ENCODE measurements at regions not wholly inside any gene's neighbourhood (a gene's known extent, or its start where the extent isn't known, plus 50 kb on each side); places are given as distances from the start of the nearest gene placed in this dataset.

DNA sequence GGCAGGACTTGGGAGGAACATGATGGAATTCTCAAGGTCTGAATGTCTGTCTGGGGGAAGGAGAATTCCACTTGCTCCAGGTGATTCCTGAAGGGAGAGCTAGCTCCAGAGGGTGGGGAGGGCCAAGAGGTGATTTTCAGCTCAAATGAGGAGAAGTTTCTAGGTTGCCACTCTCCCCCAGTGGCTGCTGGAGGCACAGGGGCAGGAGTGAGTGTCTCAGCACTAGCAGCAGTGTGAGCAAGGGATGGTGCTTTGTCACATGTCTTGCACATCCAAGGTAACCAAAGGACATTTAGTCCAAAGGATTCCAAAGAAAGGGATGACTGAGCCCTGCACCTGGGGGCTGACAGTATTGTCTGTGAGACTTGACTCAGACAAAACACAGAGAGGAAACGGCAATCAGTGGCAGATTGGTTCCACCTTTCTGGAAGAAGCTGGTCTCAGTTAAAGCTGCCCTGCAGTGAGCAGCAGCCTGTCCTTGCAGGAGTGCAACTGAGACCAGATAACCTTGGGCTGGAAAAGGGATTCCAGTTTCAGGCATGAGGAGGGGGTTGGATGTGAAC, 51.2 kb upstream of the PCBD1 start:
- DNase-seq = no peak

DNA sequence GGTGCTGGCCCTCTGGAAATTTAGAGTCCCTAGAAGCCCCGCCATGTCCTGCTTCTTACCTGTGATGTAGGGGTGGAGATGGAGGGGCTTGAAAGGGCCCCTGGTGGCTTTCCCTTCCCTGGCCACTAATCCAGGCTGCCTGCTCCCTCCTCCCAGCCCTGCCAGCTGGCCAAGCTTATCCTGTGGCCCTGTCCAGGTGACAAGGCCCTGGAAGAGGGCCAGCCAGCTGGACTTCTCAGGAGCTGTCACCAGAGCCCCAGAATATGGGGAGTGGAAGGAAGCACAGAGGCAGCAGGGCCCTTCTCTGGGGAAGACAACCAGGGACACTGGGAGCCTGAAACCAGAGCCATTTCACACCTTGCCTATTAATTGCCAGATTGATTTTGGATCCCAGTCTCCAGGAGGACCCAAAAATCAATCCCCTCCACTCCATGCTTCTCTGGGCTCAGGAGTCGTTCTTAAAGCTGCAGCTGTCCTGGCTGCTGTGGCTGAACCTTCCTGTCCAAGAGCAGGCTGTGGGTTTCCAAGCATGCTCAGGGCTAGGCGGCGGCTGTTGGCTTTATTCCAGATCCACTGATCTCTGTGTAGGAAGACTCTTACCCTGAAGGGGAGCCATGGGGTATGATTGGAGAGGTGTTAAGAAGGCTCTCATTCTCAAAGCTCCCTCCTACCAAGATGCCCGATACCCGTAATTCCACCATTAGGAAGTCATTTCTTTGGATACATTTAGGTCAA, 52.6 kb upstream of the PCBD1 start:
- no peak for DNase-seq

DNA sequence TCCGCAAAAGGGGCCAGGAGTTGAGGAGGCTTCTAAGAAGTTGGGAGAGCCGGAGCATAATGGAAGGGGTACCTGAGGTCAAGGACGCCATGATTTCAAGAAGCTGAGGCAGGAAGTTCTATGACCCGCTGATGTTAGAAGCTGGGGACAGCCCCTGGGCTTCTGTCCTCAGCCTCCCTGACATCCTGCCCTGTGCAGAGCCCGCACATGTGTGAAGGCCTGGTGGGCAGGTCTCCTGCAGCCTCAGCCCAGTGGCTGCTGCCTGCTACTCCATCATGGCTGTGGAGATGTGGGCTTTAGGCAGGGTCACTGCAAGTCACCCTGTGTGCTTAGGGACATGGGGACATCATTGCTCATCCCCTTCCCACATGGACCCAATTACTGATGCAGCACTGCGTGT, 53.8 kb upstream of the PCBD1 start:
- no peak for DNase-seq

DNA sequence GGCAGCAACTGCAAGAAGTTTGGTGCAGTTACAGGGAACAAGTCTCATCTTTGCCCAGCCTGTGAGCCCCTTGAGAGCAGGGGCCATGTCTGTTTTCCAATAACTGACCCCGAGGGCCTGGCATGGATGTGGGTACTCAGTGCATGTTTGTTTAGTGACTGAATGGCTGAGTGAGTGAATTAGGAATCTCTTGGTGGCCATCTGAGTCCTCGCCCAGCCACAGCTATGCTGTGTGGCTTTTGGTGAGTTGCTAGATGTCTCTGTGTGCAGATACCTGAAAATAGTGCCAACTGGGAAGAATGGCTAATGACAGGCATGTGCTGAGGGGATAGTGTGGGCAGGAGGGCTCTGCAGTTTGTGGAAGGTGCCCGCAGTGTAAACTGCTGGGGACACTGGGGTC, 54.4 kb upstream of the PCBD1 start:
- no peak for DNase-seq

DNA sequence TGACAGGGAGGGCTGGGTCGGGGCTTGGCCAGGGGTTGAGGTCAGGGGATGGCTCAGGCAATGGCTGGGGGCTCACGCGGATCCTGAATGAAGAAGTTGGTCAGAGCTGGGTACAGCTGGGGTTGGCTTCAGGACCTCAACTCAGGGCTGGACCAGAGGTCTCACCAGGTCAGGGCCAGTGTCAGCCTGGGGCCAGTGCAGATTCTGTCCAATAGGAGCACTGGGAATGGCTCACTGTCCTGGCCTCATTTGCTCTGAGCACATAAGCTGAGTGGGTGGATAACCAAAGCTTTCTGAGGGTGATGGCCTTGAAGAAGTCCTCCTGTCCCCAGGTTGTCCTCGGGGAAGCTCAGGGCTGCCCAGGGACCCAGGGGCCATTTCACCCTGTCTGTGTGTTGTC, 54.9 kb upstream of the PCBD1 start:
- DNase-seq = no peak

DNA sequence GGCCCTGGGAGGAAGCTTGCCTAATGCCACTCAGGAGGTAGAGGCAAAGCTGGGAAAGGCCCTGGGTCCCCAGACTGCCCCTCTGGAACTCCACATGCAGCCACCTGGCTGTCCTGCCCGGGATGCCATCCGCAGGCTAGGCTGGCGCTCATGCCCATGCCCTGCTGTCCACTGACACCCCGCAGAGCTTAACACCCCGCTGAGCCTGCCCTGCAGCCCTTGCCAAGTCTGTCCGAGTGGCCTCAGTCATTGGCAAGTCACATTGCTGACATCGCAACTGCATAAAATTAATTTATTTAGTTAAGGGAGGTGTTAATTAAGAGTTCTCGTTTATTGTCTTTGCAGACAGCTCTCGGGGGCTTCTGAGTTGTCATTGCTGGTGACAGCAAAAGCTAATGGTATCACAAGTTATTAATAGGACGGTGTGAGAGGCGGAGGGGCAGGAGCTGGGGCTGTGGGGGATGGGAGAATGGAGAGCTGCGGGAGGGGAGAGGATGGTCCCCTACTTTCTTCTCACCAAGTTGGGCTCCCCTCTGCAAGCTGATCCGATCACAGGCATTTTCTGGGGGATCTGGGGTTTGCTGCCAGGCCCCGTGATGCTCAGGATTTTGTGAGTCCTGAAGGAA, 55.6 kb upstream of the PCBD1 start:
- no peak for DNase-seq

DNA sequence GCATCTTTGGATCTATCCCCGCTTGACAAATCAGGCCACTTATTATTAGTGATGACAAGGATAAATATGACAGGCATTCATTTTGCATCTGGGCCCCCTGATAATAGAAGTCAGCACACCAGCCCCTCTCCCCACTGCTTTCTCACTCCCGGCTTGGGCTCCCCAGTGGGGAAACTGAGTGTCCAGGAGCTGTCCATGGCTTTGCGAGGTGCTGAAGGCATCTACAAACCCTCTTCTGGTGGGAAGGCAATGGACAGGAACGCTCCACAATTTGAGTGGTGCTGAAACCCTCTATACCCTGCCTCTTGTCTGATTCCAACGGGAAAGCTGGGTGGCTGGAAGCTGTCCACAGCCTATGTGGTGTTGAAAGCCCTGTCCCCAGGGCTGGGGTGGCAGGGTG, 61.7 kb upstream of the PCBD1 start:
- no peak for DNase-seq

DNA sequence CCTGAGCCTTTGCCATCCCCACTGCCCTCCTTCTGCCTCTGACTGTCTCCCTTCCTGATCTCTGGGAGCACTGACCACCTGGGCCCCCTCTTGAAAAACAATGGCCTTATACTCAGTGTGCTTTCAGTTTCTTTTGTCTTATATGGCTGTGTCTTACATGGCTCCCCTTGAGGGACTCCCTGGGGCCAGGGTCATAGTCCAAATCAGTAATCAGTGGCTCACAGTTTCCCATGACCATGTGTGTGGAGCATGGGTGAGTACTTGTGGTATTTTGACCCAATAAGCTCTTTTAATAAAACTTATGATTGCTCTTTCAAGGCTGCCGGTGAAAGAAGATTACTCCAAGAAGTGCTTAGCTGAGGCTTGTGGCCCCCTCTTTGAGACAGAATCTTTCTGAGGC, 62.4 kb upstream of the PCBD1 start:
- DNase-seq = no peak

DNA sequence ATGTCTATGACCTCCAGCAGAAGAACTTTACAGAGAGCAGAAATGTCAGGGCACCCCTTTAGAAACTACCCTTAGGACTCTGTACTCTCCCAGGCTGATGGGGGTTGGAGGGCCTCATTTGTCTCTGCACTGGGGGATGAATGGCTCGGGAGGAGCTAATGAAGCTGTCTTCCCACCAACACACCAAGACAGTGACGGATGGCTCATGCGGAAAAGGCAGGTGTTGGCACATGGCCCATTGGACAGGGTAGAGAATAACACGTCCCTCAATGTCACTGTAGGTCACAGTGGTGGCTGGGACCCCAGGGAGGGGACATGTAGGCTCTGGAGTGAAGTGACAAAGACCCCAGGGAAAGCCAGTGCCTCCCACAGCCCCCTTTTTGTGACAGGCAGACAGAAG, 64.0 kb upstream of the PCBD1 start:
- DNase-seq = no peak

DNA sequence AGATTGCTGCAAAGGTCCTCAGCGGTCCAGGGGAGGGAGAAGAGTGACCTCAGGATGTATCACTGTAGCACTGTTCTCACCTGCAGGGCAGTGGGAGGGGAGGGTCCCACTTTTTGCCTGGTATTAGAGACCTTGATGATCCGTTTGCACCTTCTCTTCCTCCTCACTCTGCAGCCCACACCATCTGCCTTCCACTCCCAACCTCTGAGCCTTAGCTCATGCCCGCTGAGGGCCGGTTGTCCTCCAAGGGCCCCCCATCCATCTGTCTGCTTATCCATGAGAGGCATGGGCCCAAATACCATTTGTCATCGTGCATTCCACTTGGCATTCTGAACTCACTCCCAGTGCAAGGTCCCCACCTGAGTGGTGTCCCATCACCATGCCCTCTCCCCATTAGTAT, 64.6 kb upstream of the PCBD1 start:
- DNase-seq = no peak

DNA sequence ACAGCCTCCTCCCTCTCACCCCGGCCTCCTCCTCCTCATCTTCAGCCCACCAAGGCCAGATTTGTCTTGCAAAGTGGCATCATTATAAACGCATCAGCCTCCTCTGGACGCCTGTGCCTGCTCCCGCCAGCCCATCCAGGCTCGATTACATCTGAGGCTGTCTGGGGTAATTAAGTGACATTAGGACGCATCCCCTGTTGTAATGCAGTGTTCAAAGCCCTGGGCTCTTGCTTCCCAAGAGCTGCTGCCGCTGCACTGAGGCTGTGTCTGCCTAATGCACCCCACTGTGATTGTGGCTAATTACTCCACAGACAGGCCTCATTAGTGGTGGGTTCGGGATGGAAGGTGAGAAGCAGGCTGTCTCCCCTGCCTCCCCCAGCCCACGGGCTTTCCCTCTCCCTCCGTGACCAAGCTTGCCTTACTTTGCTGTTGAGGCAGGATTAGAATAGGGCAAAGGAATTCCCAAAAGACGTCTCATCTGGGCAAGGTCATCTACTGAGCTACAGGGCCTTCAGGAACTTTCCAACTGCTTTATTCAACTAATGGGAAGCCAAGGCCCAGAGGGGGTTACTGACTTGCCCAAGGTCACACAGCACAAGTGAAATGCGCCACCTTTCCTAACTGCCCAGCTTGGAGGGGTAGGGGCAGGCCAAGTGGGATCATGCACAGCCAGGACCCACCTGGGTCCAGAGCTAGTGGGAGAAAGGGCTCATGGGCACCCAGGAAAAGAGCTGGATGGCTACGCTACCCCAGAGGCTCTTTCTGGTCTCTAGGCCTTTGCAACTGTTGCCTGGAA, 66.2 kb upstream of the PCBD1 start:
- DNase-seq = no peak

DNA sequence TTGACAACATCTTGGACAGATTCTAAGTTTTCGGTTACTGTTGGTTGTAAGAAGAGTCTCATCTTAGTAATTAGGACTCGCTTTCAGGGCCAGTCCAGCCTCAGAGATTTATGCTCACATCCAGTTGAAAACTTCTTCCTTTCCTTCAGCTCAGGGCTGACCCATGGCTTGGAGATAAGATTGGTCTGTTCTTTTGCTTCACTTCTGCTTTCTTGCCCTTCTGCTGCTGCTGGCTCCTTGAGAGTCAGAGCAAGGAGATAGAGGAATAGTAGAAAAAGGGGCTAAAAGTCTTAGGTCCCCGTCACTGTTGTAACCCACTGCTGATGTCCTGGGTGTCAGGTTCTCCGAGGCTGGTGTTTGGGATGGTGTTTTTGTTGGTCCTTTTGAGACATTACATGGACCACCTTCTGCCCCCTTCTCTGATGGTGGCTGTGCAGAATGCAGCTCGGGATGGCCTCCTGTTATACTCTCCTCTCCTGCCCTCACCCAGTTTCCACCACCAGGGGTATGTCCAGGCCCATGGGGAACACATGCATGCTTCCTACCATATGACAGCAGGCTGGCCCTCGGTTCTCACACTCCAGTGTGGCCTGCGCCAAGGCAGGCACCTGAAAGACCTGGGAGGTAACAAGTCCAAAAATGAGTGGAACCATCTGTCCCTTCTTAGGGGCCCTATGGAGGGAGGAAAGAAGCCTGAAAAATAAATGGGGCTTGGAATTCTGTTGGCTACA, 67.8 kb upstream of the PCBD1 start:
- DNase-seq = no peak

DNA sequence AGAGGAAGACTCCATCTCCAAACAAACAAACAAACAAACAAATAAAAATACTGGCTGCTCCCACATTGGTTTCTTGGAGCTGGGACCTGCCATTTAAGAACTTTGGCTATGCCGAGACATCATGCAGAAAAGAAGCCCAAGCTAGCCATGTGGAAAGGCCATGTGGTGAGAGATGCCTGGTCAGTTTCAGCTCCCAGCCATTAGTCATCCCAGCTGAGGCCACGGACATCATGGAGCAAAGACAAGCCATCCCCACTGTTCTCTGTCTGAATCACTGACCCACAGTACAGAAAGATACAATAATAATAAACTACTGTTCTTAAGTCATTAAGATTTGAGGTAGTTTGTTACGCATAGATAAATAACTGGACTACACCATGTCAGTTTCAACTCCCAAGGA, 70.0 kb upstream of the PCBD1 start:
- DNase-seq = no peak

DNA sequence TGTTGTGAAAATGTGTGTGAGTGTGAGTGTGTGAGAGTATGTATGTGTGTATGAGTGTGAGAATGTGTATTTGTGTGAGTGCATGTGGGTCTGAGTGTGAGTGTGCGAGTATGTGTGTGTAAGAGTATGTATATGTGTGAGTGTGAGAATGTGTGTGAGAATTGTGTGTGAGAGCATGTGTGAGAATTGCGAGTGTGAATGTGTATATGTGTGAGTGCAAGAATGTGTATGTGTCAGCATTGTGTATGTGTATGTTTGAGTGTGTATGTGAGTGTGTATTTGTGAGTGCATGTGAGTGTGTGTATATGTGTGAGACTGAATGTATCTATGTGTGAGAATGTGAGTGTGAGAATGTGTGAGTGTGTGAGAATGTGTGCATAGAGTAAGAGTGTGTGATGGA, 72.0 kb upstream of the PCBD1 start:
- DNase-seq = no peak

DNA sequence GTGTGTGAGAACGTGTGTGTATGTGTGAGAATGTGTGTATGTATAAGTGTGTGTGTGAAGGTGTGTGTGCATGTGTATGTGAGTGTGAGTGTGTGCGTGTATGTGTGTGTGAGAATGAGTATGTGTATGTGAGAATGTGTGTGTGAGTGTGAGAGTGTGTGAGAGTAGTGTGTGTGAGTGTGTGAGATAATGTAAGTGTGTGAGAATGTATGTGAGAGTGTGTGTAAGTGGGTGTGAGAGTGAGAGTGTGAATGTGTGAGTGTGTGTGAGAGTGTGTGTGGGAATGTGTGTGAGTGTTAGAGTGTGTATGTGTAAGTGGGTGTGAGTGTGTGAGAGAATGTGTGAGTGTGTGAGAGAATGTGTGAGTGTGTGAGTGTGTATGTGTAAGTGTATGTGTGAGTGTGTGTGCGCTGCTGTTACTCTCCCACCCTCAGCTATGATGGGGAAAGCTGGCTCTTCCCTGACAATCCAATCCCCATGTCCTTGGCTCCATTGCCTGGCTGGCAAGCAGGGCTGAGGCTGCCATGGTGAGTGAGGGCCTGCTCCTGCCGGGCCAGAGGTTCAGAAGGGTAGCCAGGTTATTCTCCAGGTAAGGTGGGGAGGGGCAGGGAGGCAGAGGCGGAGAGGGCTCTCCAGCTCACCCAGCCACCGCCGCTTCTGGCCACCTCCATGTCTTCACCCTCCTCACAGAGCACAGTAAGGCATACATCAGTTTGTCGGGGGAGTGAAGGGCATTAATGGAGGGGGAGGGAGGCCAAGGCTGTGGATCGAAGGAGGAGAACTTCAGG, 72.6 kb upstream of the PCBD1 start:
- DNase-seq = no peak

DNA sequence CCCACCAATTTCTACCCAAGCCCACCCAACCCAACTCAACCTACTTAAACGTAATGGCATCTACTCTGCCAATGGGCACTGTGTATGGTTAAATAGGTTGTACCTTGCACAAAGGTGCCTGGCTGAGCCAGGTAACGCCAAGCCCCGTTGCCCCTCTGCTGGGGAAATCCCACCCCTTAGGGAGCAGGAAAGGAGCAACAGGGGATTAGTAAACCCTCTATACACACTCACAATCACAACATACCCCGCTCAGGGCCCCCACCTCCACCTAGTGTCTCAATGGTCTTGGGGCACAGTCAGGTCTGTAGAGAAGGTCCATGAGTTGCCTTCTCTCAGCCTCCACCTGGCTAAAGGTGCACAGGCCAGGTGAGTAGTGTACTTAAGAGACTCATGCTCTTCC, 74.3 kb upstream of the PCBD1 start:
- no peak for DNase-seq

DNA sequence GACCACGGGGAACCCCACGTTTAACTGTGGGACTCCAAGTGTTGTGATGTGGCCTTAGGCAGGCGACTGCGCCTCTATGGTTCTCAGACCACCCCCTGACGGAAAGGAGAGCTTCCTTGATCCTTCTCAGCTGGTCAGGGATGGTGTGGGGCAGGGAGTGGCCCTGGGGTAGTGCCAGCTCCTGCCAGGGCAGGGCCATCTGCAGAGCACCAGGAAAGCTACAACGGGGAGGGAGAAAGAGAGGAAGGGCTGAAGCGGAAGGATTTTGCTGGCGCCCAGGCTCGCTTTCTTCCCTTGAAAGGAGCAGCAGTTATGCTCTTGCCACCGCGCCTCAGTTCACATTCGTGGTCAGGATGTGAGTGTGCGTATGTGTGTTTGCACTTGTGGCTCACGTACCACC, 74.9 kb upstream of the PCBD1 start:
- DNase-seq = no peak

DNA sequence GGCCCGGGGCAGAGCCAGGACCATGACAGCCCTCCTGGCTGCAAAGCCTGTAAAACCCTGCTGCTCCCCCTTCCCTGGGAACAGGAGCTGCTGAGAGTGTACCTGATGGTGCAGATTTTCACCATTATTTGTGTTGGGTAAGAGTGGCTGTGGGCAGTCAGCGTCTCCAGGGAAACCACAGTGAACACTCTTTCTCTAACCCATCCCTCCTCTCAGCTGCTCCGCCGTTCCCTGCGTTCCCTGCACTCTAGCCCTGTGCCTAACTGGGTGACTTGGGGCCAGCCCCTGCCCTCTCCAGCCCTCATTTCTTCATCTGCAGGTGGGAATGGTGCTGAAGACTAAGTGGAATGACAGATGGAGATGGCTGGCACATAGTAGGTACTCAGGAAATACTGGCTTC, 75.9 kb upstream of the PCBD1 start:
- no peak for DNase-seq

DNA sequence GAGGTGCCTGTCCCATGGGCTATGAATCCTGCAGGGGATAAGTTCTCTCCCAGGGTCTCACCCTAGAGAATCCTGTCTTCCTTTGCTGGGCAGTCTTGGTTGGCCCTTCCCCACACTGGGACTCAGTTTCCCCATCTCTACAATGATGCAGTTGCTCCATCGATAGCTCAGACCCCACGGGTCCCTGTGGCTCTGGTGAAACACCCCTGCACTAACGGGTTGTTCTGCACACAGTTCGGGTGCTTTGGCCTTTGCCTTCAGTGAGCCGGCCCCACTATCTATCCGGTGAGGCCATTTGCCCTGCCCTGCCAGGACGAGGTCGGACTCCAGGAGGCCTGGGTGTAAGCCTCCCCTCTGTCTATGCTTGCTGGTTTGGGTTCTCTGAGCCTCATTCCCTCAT, 76.5 kb upstream of the PCBD1 start:
- no peak for DNase-seq

DNA sequence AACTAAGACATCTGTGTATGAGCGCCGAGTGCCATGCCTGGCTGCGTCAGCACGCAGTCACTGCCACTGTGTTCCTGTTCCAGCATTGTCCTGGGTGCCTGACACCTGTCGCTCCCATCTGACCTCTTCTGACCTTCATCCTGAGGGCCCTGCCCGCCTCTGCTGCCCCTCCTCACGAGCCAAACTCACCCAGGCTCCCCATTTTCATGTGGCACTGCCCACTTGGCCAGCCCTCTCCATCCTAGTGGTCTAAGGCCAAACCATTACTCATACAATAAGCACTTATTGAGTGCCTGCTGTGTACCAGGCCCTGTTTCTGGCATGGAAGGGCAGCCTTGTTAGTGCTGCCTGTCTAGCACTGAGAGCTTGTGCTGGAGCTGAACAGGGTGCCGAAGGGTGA, 77.2 kb upstream of the PCBD1 start:
- no peak for DNase-seq

DNA sequence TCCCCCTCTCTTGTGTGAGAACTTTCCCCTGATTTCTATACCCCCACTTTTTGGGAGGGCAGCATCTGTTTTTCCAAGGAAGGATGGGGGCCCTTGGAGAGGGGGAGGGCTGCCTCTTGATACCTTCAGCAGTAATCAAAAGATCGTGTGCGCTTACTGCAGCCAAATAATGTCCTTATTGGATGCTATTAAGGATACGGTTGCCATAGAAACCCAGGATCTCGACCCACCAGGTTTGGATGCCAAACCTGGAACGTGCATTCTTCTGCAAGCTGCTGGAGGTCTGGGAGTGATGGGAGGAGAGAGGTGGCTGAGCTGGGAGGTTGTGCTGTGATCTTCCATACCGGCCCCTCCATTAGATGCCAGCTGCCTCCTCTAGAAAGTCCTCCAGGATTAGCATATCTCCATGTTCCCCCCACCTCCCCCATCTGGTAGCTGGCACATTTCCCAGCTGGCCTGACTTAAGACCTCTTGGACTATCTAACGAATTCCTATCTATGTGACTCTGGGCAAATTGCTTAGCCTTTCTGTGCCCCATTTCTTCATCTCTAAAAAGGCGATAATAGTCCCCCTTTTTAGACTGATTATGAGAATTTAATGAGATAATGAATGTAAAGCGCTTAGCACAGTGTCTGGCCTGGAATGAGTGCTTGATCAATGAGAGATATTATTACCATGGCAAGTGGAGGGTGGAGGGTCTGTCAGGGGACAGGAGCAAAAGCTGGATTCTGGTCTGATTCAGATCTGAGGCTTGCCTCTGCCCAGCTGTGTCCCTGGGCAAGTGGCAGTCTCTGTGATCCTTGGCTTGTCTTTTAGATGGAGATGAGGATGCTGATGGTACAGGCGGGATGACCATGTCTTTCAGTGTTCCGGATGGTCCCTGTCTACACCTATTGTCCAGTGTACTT, 78.5 kb upstream of the PCBD1 start:
- DNase-seq = no peak
